Hepatic stellate cell (primary cell): ENCODE measurements at regions not wholly inside any gene's neighbourhood (a gene's known extent, or its start where the extent isn't known, plus 50 kb on each side); places are given as distances from the start of the nearest gene placed in this dataset.
"Not testable (repeated sequence)": the region's sequence is repeated elsewhere in the genome, so short reads cannot be mapped to it uniquely, and the experiment has no call there.

ENCODE experiments used
- DNase-seq: peaks from one replicate; pipeline ENCODE4 v3.0.0; 2011; ENCODE audit warnings: low spot score

DNA sequence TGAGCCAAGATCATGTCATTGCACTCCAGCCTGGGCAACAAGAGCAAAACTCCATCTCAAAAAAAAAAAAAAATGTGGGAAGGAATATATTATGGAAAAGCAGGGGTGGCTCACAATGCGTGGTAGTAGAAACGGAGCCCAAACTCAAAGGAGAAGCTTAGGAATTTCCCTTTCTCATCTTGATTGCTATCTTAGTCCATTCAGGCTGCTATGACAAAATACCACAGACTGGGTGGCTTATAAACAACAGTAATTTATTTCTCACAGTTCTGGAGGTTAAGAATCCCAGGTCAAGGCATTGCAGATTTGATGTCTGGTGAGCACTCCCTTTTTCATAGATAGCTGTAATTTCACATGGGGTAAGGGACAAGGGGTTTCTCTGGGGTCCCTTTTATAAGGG lies 153.8 kb upstream of the KRR1 start:
- no peak for DNase-seq

GRCh38 chr12:75662511-75663159 lies 151.2 kb upstream of the KRR1 start:
- no peak for DNase-seq

DNA sequence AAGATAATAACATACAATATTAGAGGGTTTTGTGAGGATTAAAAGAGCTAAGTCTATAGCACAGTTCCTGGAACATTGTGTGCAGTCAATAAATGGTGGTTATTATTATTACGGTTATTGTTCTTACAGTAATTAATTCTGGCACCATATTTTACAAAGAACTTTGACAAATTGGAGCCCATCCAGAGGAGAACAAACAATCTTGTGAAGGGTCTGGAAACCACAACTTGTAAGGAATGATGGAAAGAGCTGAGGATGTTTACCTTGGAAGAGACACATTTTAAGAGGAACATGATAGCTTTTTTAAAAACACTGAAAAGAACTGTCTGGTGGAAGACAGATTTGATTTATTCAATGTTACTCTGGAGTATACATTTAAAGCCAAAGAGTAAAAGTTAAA lies 150.5 kb upstream of the KRR1 start:
- no peak for DNase-seq

GRCh38 chr12:75660805-75661404 lies 149.5 kb upstream of the KRR1 start:
- DNase-seq, result no peak

GRCh38 chr12:75660107-75660530 lies 148.7 kb upstream of the KRR1 start:
- no peak for DNase-seq

DNA sequence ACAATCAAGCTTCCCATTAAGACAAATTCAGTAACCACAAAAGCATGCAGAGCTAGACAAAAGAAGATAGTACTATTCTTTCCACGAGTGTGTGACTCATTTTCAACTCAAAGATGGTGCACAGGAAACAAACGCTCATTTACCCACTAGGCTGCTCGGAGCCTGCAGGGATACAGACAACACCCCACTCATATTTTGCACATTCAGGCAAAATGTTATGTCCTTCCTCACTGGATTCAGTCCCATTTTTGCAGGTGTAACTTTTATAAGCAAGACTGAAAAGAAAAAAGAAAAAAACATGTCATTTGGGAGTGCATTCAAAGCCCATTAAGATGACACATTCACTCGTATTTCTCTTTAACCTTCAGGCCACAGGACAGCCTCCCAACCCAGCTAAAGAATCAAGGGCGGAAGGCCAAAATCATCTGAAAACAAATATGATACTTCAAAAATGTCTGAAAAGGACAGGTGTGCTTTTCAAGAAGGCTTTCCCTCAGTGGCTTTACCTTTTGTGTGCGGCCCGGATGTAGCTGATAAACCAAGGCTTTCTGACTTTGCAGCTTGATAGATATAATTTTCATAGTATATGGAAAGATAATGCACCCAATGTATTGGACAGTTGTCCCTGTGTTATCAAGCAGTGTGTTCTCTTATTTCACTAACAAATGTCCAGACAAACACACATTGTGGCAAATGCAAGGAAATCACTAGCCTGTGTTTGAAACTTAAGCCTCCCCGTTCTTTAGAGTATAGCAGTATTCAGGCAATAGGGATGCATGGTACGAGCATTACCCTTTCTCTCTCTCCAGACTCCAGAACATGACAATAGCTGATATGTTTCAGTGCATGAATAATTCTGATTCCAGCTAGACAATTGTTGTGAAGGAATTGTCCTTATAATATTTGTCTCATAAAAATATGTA lies 147.8 kb upstream of the KRR1 start:
- DNase-seq, result no peak

- DNase-seq, result no peak
Observed at GRCh38 chr12:75658286-75658685, 146.9 kb upstream of the KRR1 start.

GRCh38 chr12:75657831-75658230 lies 146.4 kb upstream of the KRR1 start:
- no peak for DNase-seq

GRCh38 chr12:75657354-75657753 lies 145.9 kb upstream of the KRR1 start:
- DNase-seq, result not testable (repeated sequence)

DNA sequence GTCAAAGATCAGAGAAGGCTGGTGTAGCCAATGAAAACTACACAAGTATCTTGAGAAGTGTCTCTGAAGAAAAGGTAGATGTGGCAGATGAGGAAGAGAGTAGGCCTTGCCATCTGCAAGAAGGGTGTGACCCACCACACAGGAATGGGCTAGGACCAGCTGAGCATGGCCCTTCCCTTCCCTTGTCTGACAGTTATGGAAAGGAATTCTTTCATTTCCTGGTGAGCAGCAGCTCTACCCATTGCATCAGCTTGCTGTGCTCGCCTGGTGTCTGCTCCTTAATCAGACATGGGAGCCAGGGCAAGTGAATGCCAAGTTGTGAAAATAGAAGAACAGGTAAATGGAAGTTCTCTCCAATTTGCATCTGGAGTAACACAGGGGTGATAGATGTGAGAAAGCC lies 145.2 kb upstream of the KRR1 start:
- peak; percentile 51 for DNase-seq

DNA sequence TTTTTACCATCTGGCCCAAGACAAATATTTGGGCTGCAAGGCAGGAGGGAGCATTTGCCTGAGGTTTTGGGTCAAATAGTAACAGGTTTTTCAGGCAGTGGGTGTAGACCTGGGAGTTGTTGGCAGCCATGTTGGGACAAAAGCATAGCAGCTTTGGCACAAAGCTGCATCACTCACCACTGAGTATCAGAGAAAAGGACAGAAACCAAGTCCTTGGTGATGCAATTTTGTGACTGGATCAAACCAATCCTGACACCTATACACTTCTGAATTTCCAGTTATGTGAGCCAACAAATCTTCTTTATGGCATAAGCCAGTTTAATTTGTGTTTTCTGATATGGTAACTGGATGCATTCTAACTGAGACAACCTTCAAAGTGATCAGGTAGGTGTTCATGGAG lies 144.8 kb upstream of the KRR1 start:
- no peak for DNase-seq

- DNase-seq, result no peak
Observed at GRCh38 chr12:75655315-75655806, 144.0 kb upstream of the KRR1 start.

DNA sequence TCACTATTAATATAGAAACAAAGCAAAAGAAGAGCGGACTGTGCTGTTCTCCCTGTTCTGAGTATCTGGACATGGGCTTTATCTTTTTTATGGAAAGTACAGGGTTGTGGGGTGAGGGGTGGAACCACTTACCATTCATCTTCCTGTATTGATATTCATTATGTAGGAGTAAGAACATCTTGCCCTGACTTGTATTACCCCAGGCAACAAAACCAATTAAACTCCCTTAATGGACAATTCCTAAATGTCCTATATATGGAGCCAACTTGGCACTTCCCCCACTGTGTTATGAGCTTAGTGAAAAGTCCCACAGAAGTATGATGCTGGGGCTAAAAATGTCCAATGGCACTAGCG lies 139.9 kb upstream of the KRR1 start:
- no peak for DNase-seq

DNA sequence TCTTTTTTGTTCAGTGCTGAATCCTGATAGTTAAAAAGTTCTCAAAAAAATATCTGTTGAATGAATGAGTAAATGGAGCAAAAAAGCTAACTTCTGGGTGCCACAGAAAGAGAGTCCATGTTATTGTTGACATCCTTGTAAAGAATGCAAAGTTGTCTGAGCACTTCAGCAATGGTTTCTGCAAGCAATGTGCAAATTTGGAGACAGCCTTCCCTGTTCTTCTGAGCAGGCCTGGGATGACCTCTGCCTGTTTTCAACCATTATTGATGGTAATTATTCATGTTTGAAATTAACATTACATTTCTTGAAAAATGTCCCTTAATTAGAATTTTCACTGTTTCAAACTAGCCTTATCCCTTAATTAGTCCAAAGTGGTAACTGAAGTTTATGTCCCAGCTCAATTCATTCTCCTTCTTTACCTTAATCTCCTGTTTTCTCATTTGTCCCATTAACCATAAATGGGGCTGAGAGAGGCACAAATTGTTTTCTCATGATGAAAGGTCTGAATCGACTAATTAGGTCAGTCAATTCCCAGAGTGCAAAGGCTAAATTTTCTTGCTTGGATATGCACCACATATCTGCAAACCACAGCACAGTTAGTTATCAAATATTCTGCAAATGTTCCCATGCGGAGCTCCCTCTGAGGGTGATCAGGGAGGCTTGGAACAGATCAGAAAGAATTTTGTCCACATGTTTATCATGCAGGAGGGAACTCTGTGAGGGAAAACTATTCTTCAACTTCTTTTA lies 139.4 kb upstream of the KRR1 start:
- no peak for DNase-seq

- no peak for DNase-seq
Observed at GRCh38 chr12:75650100-75650499, 138.7 kb upstream of the KRR1 start.

GRCh38 chr12:75648856-75649255 lies 137.4 kb upstream of the KRR1 start:
- no peak for DNase-seq

GRCh38 chr12:75646329-75647210 lies 135.2 kb upstream of the KRR1 start:
- no peak for DNase-seq

GRCh38 chr12:75644472-75645072 lies 133.2 kb upstream of the KRR1 start:
- no peak for DNase-seq

GRCh38 chr12:75643119-75643518 lies 131.7 kb upstream of the KRR1 start:
- not testable (repeated sequence) for DNase-seq

- DNase-seq, result no peak
Observed at GRCh38 chr12:75642226-75642625, 130.8 kb upstream of the KRR1 start.
